ENCODE measurements at regions not wholly inside any gene's neighbourhood (a gene's known extent, or its start where the extent isn't known, plus 50 kb on each side); places are given as distances from the start of the nearest gene placed in this dataset.

DNA sequence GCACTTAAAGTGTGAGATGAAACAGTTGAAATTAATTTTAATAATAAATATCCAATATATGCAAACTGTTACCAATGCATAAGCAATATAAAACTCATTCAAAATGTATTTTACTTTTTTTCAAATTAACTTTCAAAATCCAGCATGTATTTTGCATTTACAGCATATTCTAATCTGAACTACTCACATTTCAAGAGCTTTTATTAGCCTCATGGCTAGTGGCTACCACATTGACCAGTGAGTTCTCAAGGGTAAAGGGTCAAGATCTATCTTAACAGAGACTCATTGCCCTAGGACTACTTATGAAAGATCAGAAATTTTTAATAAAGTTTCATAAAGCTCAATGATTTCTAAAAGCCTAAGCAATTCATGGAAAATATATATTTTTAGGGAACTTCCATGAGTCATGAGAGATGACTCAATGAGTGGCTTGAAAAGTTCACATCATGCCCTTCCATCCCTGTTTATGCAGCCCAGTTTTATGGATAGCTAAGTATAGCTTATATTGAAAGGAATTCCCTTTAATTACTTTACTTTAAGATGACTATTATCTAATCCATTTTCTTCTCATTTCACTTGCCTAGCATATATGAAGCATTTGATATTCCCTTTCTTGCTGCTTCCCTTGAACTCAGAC, 608.6 kb downstream of the SLCO4C1 start:
- no peaks in the 10 kb centered on the region for H3K27me3 ChIP-seq (ENCODE audit: insufficient read depth, low read length)
- no peak overlapping the region for H3K23ac ChIP-seq (ENCODE audit: low read length)
- no peak overlapping the region for H3K9ac ChIP-seq (ENCODE audit: low read length)
- H3K14ac ChIP-seq (ENCODE audit: low read length) = no peak overlapping the region
- no peaks in the 10 kb centered on the region for H3K79me2 ChIP-seq (ENCODE audit: control insufficient read depth, insufficient read depth, low read length, poor library complexity)
- H2AFZ ChIP-seq (ENCODE audit: insufficient read depth, low read length, poor library complexity) = no peak overlapping the region
- H3K27ac ChIP-seq (ENCODE audit: low read depth, low read length) = no peak overlapping the region
- H3K4me1 ChIP-seq (ENCODE audit: control insufficient read depth in 1 of 2, insufficient read depth in 2 of 2, low read length in 2 of 2) = no peaks in the 10 kb centered on the region
- no peak overlapping the region for H2BK5ac ChIP-seq (ENCODE audit: low read depth, low read length, poor library complexity)
- no peak overlapping the region for H2BK120ac ChIP-seq (ENCODE audit: insufficient read depth, low read length, poor library complexity)
- H3K9me3 ChIP-seq (ENCODE audit: insufficient read depth, low read depth, low read length) = no peaks in the 10 kb centered on the region
- H3K36me3 ChIP-seq (ENCODE audit: control insufficient read depth in 1 of 2, insufficient read depth in 2 of 2, low read length in 2 of 2) = no peaks in the 10 kb centered on the region
- no peak overlapping the region for H2BK12ac ChIP-seq (ENCODE audit: low read length)
- H3K4ac ChIP-seq (ENCODE audit: low read depth, low read length) = no peak overlapping the region
- no peak overlapping the region for H2AK5ac ChIP-seq (ENCODE audit: low read length)
- no peak overlapping the region for H3K4me2 ChIP-seq (ENCODE audit: low read length)
- DNase-seq = peak in 1 of 2 donors; percentile 16
- no peak overlapping the region for H3K18ac ChIP-seq (ENCODE audit: low read length)
- no peak overlapping the region for H4K8ac ChIP-seq (ENCODE audit: low read depth, low read length)
- no peak overlapping the region for H3K4me3 ChIP-seq (ENCODE audit: low read depth, low read length)
- H4K12ac ChIP-seq (ENCODE audit: low read depth, low read length) = no peak overlapping the region
- H3K79me1 ChIP-seq (ENCODE audit: low read length) = no peaks in the 10 kb centered on the region
- H4K91ac ChIP-seq (ENCODE audit: low read depth, low read length) = no peak overlapping the region

DNA sequence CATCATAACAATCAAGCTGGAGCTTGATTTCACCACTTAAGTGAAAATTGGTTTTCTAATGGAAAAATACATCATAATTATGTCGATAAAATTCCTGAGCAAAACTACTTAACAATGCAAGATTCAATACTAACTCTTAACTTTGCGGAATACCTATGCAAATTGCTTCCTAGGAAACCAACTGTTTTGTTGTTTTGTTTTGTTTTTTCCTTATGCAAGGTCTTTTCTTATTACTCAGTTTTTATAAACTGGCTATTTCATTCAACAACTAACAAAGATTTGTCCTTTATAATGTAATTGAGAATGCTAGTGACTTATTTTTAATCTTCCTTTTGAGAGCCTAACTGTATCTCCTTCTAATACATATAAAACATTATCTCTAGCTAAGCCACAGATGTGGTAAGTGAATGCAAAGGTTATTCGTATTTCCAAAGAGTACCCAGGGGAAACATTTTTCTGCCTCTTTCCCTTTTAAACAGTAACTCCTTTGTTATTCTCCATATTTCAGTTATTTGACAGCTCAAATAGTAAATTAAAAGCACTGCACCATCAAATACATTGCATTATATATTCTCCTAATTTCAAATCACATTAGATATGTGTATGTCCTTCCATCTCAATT, 609.4 kb downstream of the SLCO4C1 start:
- no peaks in the 10 kb centered on the region for H3K36me3 ChIP-seq (ENCODE audit: control insufficient read depth in 1 of 2, insufficient read depth in 2 of 2, low read length in 2 of 2)
- no peak overlapping the region for H4K91ac ChIP-seq (ENCODE audit: low read depth, low read length)
- H3K4me1 ChIP-seq (ENCODE audit: control insufficient read depth in 1 of 2, insufficient read depth in 2 of 2, low read length in 2 of 2) = no peaks in the 10 kb centered on the region
- H3K79me1 ChIP-seq (ENCODE audit: low read length) = no peaks in the 10 kb centered on the region
- H2AFZ ChIP-seq (ENCODE audit: insufficient read depth, low read length, poor library complexity) = no peak overlapping the region
- H3K14ac ChIP-seq (ENCODE audit: low read length) = no peak overlapping the region
- no peak overlapping the region for H3K27ac ChIP-seq (ENCODE audit: low read depth, low read length)
- H2BK5ac ChIP-seq (ENCODE audit: low read depth, low read length, poor library complexity) = no peak overlapping the region
- no peak overlapping the region for H3K18ac ChIP-seq (ENCODE audit: low read length)
- no peaks in the 10 kb centered on the region for H3K79me2 ChIP-seq (ENCODE audit: control insufficient read depth, insufficient read depth, low read length, poor library complexity)
- peak in 1 of 2 donors; percentile 62 for DNase-seq
- no peak overlapping the region for H2BK120ac ChIP-seq (ENCODE audit: insufficient read depth, low read length, poor library complexity)
- H3K27me3 ChIP-seq (ENCODE audit: insufficient read depth, low read length) = no peaks in the 10 kb centered on the region
- H3K4me2 ChIP-seq (ENCODE audit: low read length) = no peak overlapping the region
- no peak overlapping the region for H3K4me3 ChIP-seq (ENCODE audit: low read depth, low read length)
- no peak overlapping the region for H4K12ac ChIP-seq (ENCODE audit: low read depth, low read length)
- WGBS (ENCODE audit: extremely low coverage, insufficient coverage, insufficient read length) = no CpG with 5 or more reads among the region's 3 CpGs
- no peak overlapping the region for H3K9ac ChIP-seq (ENCODE audit: low read length)
- H4K8ac ChIP-seq (ENCODE audit: low read depth, low read length) = no peak overlapping the region
- H3K9me3 ChIP-seq (ENCODE audit: insufficient read depth, low read depth, low read length) = no peaks in the 10 kb centered on the region
- H2AK5ac ChIP-seq (ENCODE audit: low read length) = no peak overlapping the region
- H3K4ac ChIP-seq (ENCODE audit: low read depth, low read length) = no peak overlapping the region
- H3K23ac ChIP-seq (ENCODE audit: low read length) = no peak overlapping the region
- H2BK12ac ChIP-seq (ENCODE audit: low read length) = no peak overlapping the region

DNA sequence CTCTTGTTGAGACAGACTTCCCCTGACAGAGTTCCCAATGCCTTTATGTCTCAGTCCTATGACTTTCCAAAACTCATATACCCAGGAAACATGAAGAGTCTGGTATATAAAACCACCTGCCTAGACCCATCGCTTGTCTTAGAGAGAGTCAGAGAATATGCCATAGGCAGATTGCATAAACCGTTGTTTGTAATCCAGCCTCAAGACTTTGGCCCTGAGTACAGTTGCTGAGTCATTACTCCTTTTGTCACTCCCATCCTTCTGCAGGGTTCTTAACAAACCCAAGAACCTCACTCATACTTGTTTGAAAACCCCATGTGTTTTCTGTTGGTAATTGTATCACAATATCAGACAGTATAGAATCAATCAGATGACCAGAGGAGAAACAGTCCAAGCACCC, 616.3 kb downstream of the SLCO4C1 start:
- no peaks in the 10 kb centered on the region for H3K36me3 ChIP-seq (ENCODE audit: control insufficient read depth in 1 of 2, insufficient read depth in 2 of 2, low read length in 2 of 2)
- H4K8ac ChIP-seq (ENCODE audit: low read depth, low read length) = no peak overlapping the region
- H3K18ac ChIP-seq (ENCODE audit: low read length) = no peak overlapping the region
- H2BK12ac ChIP-seq (ENCODE audit: low read length) = no peak overlapping the region
- no peak overlapping the region for H3K14ac ChIP-seq (ENCODE audit: low read length)
- no peak overlapping the region for H3K27ac ChIP-seq (ENCODE audit: low read depth, low read length)
- no peak overlapping the region for H3K9ac ChIP-seq (ENCODE audit: low read length)
- no peak overlapping the region for H3K4ac ChIP-seq (ENCODE audit: low read depth, low read length)
- H2AFZ ChIP-seq (ENCODE audit: insufficient read depth, low read length, poor library complexity) = no peak overlapping the region
- no CpG with 5 or more reads among the region's 2 CpGs for WGBS (ENCODE audit: extremely low coverage, insufficient coverage, insufficient read length)
- no peaks in the 10 kb centered on the region for H3K79me1 ChIP-seq (ENCODE audit: low read length)
- no peaks in the 10 kb centered on the region for H3K9me3 ChIP-seq (ENCODE audit: insufficient read depth, low read depth, low read length)
- no peak overlapping the region for H4K91ac ChIP-seq (ENCODE audit: low read depth, low read length)
- H3K27me3 ChIP-seq (ENCODE audit: insufficient read depth, low read length) = no peaks in the 10 kb centered on the region
- H3K4me3 ChIP-seq (ENCODE audit: low read depth, low read length) = no peak overlapping the region
- DNase-seq = no peak
- no peak overlapping the region for H4K12ac ChIP-seq (ENCODE audit: low read depth, low read length)
- H2BK5ac ChIP-seq (ENCODE audit: low read depth, low read length, poor library complexity) = no peak overlapping the region
- H3K4me2 ChIP-seq (ENCODE audit: low read length) = no peak overlapping the region
- no peak overlapping the region for H2AK5ac ChIP-seq (ENCODE audit: low read length)
- no peak overlapping the region for H3K23ac ChIP-seq (ENCODE audit: low read length)
- no peaks in the 10 kb centered on the region for H3K79me2 ChIP-seq (ENCODE audit: control insufficient read depth, insufficient read depth, low read length, poor library complexity)
- H3K4me1 ChIP-seq (ENCODE audit: control insufficient read depth in 1 of 2, insufficient read depth in 2 of 2, low read length in 2 of 2) = no peaks in the 10 kb centered on the region
- H2BK120ac ChIP-seq (ENCODE audit: insufficient read depth, low read length, poor library complexity) = no peak overlapping the region

DNA sequence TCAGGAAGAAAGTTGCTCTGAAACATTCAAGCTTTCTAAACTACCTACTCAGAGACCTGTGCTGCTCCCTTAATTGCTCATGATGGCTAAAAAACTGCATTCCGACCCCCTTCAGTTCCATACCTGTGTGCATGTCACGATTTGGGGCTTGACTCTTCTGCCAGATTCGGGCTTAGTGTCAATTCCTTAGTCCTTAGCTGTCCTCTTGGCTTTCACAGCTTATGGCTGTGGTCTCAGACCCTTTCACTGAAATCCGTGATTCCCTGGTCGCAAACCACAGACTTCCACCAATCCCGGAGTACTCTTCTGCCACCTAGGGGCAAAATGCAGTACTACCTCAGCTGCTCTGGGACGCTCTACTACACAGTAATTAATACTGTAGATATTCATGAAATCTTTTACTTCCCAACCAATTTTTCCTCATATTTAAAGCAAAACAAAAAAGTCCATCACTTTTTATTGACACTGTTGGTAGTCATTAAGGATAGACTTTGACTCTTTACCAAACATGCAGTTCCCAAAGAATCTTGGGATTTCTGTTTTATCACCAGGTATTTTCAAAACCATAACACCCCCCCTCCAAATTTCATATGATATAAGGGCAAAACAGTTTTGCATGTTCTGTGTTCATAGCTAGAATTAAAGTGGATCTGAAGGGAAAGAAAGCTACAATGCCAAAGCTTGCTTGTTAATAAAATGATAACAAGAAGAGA, 617.4 kb downstream of the SLCO4C1 start:
- no peak overlapping the region for H3K23ac ChIP-seq (ENCODE audit: low read length)
- H4K12ac ChIP-seq (ENCODE audit: low read depth, low read length) = no peak overlapping the region
- H2BK120ac ChIP-seq (ENCODE audit: insufficient read depth, low read length, poor library complexity) = no peak overlapping the region
- no peak overlapping the region for H4K91ac ChIP-seq (ENCODE audit: low read depth, low read length)
- WGBS (ENCODE audit: extremely low coverage, insufficient coverage, insufficient read length) = no CpG with 5 or more reads among the region's 7 CpGs
- no peaks in the 10 kb centered on the region for H3K9me3 ChIP-seq (ENCODE audit: insufficient read depth, low read depth, low read length)
- no peak overlapping the region for H2AK5ac ChIP-seq (ENCODE audit: low read length)
- H3K4me2 ChIP-seq (ENCODE audit: low read length) = peak overlapping the region; percentile 38
- no peak overlapping the region for H3K4ac ChIP-seq (ENCODE audit: low read depth, low read length)
- no peak overlapping the region for H4K8ac ChIP-seq (ENCODE audit: low read depth, low read length)
- H3K18ac ChIP-seq (ENCODE audit: low read length) = no peak overlapping the region
- no peak overlapping the region for H2AFZ ChIP-seq (ENCODE audit: insufficient read depth, low read length, poor library complexity)
- no peak overlapping the region for H3K14ac ChIP-seq (ENCODE audit: low read length)
- H3K4me3 ChIP-seq (ENCODE audit: low read depth, low read length) = no peak overlapping the region
- H3K79me1 ChIP-seq (ENCODE audit: low read length) = no peaks in the 10 kb centered on the region
- no peaks in the 10 kb centered on the region for H3K79me2 ChIP-seq (ENCODE audit: control insufficient read depth, insufficient read depth, low read length, poor library complexity)
- no peak overlapping the region for H3K27ac ChIP-seq (ENCODE audit: low read depth, low read length)
- H3K4me1 ChIP-seq (ENCODE audit: control insufficient read depth in 1 of 2, insufficient read depth in 2 of 2, low read length in 2 of 2) = no peaks in the 10 kb centered on the region
- H2BK5ac ChIP-seq (ENCODE audit: low read depth, low read length, poor library complexity) = no peak overlapping the region
- no peak overlapping the region for H2BK12ac ChIP-seq (ENCODE audit: low read length)
- H3K9ac ChIP-seq (ENCODE audit: low read length) = no peak overlapping the region
- no peaks in the 10 kb centered on the region for H3K27me3 ChIP-seq (ENCODE audit: insufficient read depth, low read length)
- no peaks in the 10 kb centered on the region for H3K36me3 ChIP-seq (ENCODE audit: control insufficient read depth in 1 of 2, insufficient read depth in 2 of 2, low read length in 2 of 2)
- peak; percentile 52 to 85 for DNase-seq

Measured in trophoblast cell (in vitro differentiated cells and primary cell).